OCI-LY7 (cell line): ENCODE measurements at regions not wholly inside any gene's neighbourhood (a gene's known extent, or its start where the extent isn't known, plus 50 kb on each side); places are given as distances from the start of the nearest gene placed in this dataset.

Experiments used
- CTCF ChIP-seq: fragments of 200-600 bp; sonication (generic); conservative IDR thresholded peaks from 2 replicates; pipeline ENCODE4 v1.5.1; 2014; ENCODE audit warnings: mild to moderate bottlenecking, antibody characterized with exemption, low read length, moderate library complexity, mixed read lengths
- EZH2phosphoT487 ChIP-seq: fragments of 200-600 bp; sonication (generic); IDR thresholded peaks from 2 replicates; pipeline ENCODE4 v1.6.1; 2018; ENCODE audit warnings: low read depth, borderline replicate concordance, mild to moderate bottlenecking, mixed run types, antibody characterized with exemption, low read length, moderate library complexity, mixed read lengths

GRCh38 chr17:53629188-53629587 is 193.5 kb upstream of the KIF2B start:
- TF ChIP-seq CTCF (no peak), EZH2phosphoT487 (no peak)
